ENCODE measurements at regions not wholly inside any gene's neighbourhood (a gene's known extent, or its start where the extent isn't known, plus 50 kb on each side); places are given as distances from the start of the nearest gene placed in this dataset.

DNA sequence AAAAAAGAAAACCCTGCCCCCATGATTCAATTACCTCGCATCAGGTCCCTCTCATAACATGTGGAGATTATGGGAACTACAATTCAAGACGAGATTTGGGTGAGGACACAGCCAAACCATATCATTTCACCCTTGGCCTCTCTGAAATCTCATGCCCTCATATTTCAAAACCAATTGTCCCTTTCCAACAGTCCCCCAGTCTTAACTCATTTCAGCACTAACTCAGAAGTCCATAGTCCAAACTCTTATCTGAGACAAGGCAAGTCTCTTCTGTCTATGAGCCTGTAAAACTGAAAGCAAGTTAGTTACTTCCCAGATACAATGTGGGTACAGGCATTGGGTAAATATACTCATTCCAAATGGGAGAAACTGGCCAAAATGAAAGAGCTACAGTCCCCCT, 536.1 kb downstream of the MEI4 start:
- TF ChIP-seq POLR2A (IDR thresholded peaks at IDR 0.05): no peak
- TF ChIP-seq, protein P1, sequence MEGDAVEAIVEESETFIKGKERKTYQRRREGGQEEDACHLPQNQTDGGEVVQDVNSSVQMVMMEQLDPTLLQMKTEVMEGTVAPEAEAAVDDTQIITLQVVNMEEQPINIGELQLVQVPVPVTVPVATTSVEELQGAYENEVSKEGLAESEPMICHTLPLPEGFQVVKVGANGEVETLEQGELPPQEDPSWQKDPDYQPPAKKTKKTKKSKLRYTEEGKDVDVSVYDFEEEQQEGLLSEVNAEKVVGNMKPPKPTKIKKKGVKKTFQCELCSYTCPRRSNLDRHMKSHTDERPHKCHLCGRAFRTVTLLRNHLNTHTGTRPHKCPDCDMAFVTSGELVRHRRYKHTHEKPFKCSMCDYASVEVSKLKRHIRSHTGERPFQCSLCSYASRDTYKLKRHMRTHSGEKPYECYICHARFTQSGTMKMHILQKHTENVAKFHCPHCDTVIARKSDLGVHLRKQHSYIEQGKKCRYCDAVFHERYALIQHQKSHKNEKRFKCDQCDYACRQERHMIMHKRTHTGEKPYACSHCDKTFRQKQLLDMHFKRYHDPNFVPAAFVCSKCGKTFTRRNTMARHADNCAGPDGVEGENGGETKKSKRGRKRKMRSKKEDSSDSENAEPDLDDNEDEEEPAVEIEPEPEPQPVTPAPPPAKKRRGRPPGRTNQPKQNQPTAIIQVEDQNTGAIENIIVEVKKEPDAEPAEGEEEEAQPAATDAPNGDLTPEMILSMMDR (IDR thresholded peaks at IDR 0.05): no peak
